Stimulated activated CD8-positive, alpha-beta memory T cell treated with anti-CD3 and anti-CD28 coated beads, Interleukin-7, amount 100 ng/mL, for 1 hour (primary cell): ENCODE measurements at regions not wholly inside any gene's neighbourhood (a gene's known extent, or its start where the extent isn't known, plus 50 kb on each side); places are given as distances from the start of the nearest gene placed in this dataset.
A peak's percentile ranks its signal among the peaks of the same experiment; 100 is the strongest.
"Not testable (repeated sequence)": the region's sequence is repeated elsewhere in the genome, so short reads cannot be mapped to it uniquely, and the experiment has no call there.

Source experiments
- DNase-seq, 2 donors: peaks; one replicate each; pipeline ENCODE4 v3.0.0-alpha.2; 2020; ENCODE audit warnings: low read depth in 2 of 2

GRCh38 chr10:47711428-47711827, 52.0 kb downstream of the SYT15B start:
- not testable (repeated sequence) for DNase-seq

- DNase-seq, result not testable (repeated sequence)
Observed at GRCh38 chr10:47710443-47710842, 52.9 kb downstream of the SYT15B start.

- DNase-seq, result peak; percentile 51 to 53
Observed at GRCh38 chr10:47705698-47706414, 57.5 kb downstream of the SYT15B start.

- DNase-seq, result not testable (repeated sequence)
Observed at GRCh38 chr10:47701285-47701684, 62.1 kb downstream of the SYT15B start.

GRCh38 chr10:47699854-47700253, 63.5 kb downstream of the SYT15B start:
- DNase-seq, result not testable (repeated sequence)

GRCh38 chr10:47696170-47696569, 67.2 kb downstream of the SYT15B start:
- not testable (repeated sequence) for DNase-seq

GRCh38 chr10:47695149-47695548, 68.2 kb downstream of the SYT15B start:
- not testable (repeated sequence) for DNase-seq

- not testable (repeated sequence) for DNase-seq
Observed at GRCh38 chr10:47690304-47690703, 73.1 kb downstream of the SYT15B start.

GRCh38 chr10:47683826-47684475, 79.4 kb downstream of the SYT15B start:
- DNase-seq, result not testable (repeated sequence)

GRCh38 chr10:47681638-47681990, 81.8 kb downstream of the SYT15B start:
- not testable (repeated sequence) for DNase-seq

GRCh38 chr10:47680848-47681637, 82.3 kb downstream of the SYT15B start:
- DNase-seq, result not testable (repeated sequence)

- DNase-seq, result not testable (repeated sequence)
Observed at GRCh38 chr10:47676102-47676501, 87.3 kb downstream of the SYT15B start.

GRCh38 chr10:47675577-47675976, 87.8 kb downstream of the SYT15B start:
- DNase-seq, result not testable (repeated sequence)

- not testable (repeated sequence) for DNase-seq
Observed at GRCh38 chr10:47673128-47673527, 90.3 kb downstream of the SYT15B start.

- DNase-seq, result not testable (repeated sequence)
Observed at GRCh38 chr10:47670857-47671256, 92.5 kb downstream of the SYT15B start.

- not testable (repeated sequence) for DNase-seq
Observed at GRCh38 chr10:47661955-47662577, 101.3 kb downstream of the SYT15B start.

GRCh38 chr10:47656732-47657131, 106.7 kb downstream of the SYT15B start:
- DNase-seq, result not testable (repeated sequence)

GRCh38 chr10:47654161-47654560, 109.2 kb downstream of the SYT15B start:
- not testable (repeated sequence) for DNase-seq

GRCh38 chr10:47648594-47648993, 114.8 kb downstream of the SYT15B start:
- DNase-seq, result not testable (repeated sequence)

- DNase-seq, result not testable (repeated sequence)
Observed at GRCh38 chr10:47647523-47648101, 115.8 kb downstream of the SYT15B start.

GRCh38 chr10:47646686-47647273, 116.6 kb downstream of the SYT15B start:
- not testable (repeated sequence) for DNase-seq
